ENCODE measurements at regions not wholly inside any gene's neighbourhood (a gene's known extent, or its start where the extent isn't known, plus 50 kb on each side); places are given as distances from the start of the nearest gene placed in this dataset.
"Not testable (repeated sequence)": the region's sequence is repeated elsewhere in the genome, so short reads cannot be mapped to it uniquely, and the experiment has no call there.

DNA sequence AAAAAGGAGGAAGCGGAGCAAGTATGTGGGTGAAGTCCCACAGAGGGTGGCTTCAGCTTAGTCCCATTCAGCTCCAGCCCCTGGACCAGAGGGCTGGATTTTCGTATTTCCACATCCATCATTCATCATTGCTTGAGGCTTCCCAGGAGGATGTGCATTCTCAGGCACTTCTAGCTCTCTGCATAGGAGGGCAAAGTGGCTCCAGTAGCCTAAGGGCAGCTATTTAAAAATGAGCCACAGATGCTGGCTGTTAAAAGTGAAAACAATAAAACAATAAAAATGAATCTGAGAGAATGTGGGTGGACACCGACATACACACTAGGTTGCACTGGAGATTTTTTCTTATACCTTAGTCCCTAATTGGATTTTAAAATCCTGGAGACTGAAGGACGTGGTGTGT is 629.2 kb upstream of the ZNF385D start:
- ChIA-PET CTCF (no interaction called here), POLR2A (no interaction called here)
- Histone ChIP-seq H3K4me1 (ENCODE audit: control insufficient read depth, insufficient read depth, low read length) (no peaks in the 10 kb centered on the region), H3K36me3 (ENCODE audit: control insufficient read depth in 2 of 2, insufficient read depth in 1 of 2, low read length in 2 of 2) (no peaks in the 10 kb centered on the region), H3K9me3 (ENCODE audit: control insufficient read depth, insufficient read depth, low read depth, low read length) (no peaks in the 10 kb centered on the region), H3K27ac (ENCODE audit: extremely low read depth, low read depth, low read length) (no peak overlapping the region), H3K4me3 (ENCODE audit: low read depth, low read length) (no peak overlapping the region)
- TF ChIP-seq ZXDB (tag by site-specific recombination; IDR thresholded peaks at IDR 0.05), result no peak

DNA sequence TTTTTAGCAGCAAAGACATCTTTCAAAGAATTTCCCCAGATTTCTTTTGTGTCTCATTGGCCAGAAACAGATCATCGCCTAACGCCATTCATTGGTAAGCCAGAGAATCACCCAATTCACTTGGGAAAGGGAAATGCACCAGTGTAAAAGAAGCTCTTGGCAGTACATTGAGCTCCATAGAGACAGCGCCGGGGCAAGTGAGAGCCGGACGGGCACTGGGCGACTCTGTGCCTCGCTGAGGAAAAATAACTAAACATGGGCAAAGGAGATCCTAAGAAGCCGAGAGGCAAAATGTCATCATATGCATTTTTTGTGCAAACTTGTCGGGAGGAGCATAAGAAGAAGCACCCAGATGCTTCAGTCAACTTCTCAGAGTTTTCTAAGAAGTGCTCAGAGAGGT is 630.6 kb upstream of the ZNF385D start:
- H3K9me3 ChIP-seq (ENCODE audit: control insufficient read depth, insufficient read depth, low read depth, low read length); H3K4me1 ChIP-seq (ENCODE audit: control insufficient read depth, insufficient read depth, low read length); H3K36me3 ChIP-seq (ENCODE audit: control insufficient read depth in 2 of 2, insufficient read depth in 1 of 2, low read length in 2 of 2); H3K27ac ChIP-seq (ENCODE audit: extremely low read depth, low read depth, low read length); CTCF ChIA-PET; POLR2A ChIA-PET; H3K4me3 ChIP-seq (ENCODE audit: low read depth, low read length): not testable (repeated sequence)

DNA sequence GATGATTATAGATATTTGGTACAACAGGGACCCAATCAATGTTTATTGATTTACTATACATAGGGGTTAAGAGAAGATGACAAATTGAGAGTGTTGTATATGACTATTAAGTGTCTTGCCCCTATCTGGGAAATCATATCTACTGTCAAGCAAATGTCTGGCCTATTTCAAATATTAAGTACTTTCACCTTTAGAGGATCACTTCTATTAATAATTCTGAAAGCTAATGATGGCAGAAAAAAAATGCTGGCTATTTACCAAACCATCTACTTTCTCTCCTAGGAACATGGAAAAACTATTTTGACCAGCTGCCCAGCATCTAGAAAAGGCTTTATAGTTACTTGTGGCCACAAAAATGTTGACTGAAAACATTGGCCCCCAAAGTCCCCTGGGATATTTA is 632.3 kb upstream of the ZNF385D start:
- H3K27ac ChIP-seq (ENCODE audit: extremely low read depth, low read depth, low read length), result no peak overlapping the region
- ChIA-PET POLR2A (no interaction called here), CTCF (no interaction called here)
- H3K9me3 ChIP-seq (ENCODE audit: control insufficient read depth, insufficient read depth, low read depth, low read length), result no peaks in the 10 kb centered on the region
- H3K36me3 ChIP-seq (ENCODE audit: control insufficient read depth in 2 of 2, insufficient read depth in 1 of 2, low read length in 2 of 2), result no peaks in the 10 kb centered on the region
- H3K4me3 ChIP-seq (ENCODE audit: low read depth, low read length), result no peak overlapping the region
- H3K4me1 ChIP-seq (ENCODE audit: control insufficient read depth, insufficient read depth, low read length), result no peaks in the 10 kb centered on the region
- no peak for TF ChIP-seq ZNF776 (tag by site-specific recombination; IDR thresholded peaks at IDR 0.05; ENCODE audit: borderline replicate concordance)
- no peak for TF ChIP-seq ZFP37 (tag by site-specific recombination; IDR thresholded peaks at IDR 0.05)

GRCh38 chr3:22386107-22386506 is 635.1 kb upstream of the ZNF385D start:
- no peak overlapping the region for H3K4me3 ChIP-seq (ENCODE audit: low read depth, low read length)
- no peaks in the 10 kb centered on the region for H3K36me3 ChIP-seq (ENCODE audit: control insufficient read depth in 2 of 2, insufficient read depth in 1 of 2, low read length in 2 of 2)
- no peak overlapping the region for H3K27ac ChIP-seq (ENCODE audit: extremely low read depth, low read depth, low read length)
- TF ChIP-seq, protein P1, sequence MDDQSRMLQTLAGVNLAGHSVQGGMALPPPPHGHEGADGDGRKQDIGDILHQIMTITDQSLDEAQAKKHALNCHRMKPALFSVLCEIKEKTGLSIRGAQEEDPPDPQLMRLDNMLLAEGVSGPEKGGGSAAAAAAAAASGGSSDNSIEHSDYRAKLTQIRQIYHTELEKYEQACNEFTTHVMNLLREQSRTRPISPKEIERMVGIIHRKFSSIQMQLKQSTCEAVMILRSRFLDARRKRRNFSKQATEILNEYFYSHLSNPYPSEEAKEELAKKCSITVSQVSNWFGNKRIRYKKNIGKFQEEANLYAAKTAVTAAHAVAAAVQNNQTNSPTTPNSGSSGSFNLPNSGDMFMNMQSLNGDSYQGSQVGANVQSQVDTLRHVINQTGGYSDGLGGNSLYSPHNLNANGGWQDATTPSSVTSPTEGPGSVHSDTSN (CRISPR knock-in tag; IDR thresholded peaks at IDR 0.05), result no peak
- TF ChIP-seq ZNF548 (tag by site-specific recombination; IDR thresholded peaks at IDR 0.05), result no peak
- TF ChIP-seq, protein P2, sequence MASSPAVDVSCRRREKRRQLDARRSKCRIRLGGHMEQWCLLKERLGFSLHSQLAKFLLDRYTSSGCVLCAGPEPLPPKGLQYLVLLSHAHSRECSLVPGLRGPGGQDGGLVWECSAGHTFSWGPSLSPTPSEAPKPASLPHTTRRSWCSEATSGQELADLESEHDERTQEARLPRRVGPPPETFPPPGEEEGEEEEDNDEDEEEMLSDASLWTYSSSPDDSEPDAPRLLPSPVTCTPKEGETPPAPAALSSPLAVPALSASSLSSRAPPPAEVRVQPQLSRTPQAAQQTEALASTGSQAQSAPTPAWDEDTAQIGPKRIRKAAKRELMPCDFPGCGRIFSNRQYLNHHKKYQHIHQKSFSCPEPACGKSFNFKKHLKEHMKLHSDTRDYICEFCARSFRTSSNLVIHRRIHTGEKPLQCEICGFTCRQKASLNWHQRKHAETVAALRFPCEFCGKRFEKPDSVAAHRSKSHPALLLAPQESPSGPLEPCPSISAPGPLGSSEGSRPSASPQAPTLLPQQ (tag by site-specific recombination; IDR thresholded peaks at IDR 0.05), result no peak
- no peak for TF ChIP-seq ZSCAN30 (tag by site-specific recombination; IDR thresholded peaks at IDR 0.05)
- no peak for TF ChIP-seq ZNF2 (tag by site-specific recombination; IDR thresholded peaks at IDR 0.05)
- no peak for TF ChIP-seq ZBTB20 (tag by site-specific recombination; IDR thresholded peaks at IDR 0.05)
- TF ChIP-seq YY2 (tag by site-specific recombination; IDR thresholded peaks at IDR 0.05), result no peak
- TF ChIP-seq ZNF19 (tag by site-specific recombination; IDR thresholded peaks at IDR 0.05; ENCODE audit: low read depth), result no peak
- no peak for TF ChIP-seq PRDM2 (tag by site-specific recombination; IDR thresholded peaks at IDR 0.05; ENCODE audit: borderline replicate concordance)
- no peak for TF ChIP-seq ZNF549 (tag by site-specific recombination; IDR thresholded peaks at IDR 0.05)
- TF ChIP-seq, protein P3, sequence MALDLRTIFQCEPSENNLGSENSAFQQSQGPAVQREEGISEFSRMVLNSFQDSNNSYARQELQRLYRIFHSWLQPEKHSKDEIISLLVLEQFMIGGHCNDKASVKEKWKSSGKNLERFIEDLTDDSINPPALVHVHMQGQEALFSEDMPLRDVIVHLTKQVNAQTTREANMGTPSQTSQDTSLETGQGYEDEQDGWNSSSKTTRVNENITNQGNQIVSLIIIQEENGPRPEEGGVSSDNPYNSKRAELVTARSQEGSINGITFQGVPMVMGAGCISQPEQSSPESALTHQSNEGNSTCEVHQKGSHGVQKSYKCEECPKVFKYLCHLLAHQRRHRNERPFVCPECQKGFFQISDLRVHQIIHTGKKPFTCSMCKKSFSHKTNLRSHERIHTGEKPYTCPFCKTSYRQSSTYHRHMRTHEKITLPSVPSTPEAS (tag by site-specific recombination; IDR thresholded peaks at IDR 0.05), result no peak
- CTCF ChIA-PET, result no interaction called here
- H3K4me1 ChIP-seq (ENCODE audit: control insufficient read depth, insufficient read depth, low read length), result no peaks in the 10 kb centered on the region
- no peaks in the 10 kb centered on the region for H3K9me3 ChIP-seq (ENCODE audit: control insufficient read depth, insufficient read depth, low read depth, low read length)
- POLR2A ChIA-PET, result no interaction called here

All from HEK293 (cell line).